MCF 10A (cell line): ENCODE measurements at regions not wholly inside any gene's neighbourhood (a gene's known extent, or its start where the extent isn't known, plus 50 kb on each side); places are given as distances from the start of the nearest gene placed in this dataset.

Experiments used
- BruUV-seq: library from RNA; stranded (reverse); fragments of 400-500 nt; replicated peaks from 2 replicates; lab custom pipeline; 2021; lab: Mats Ljungman, UMichigan
- CTCF ChIA-PET: fragments of 300-600 bp; sonication (Branson Sonifier 250); formaldehyde crosslinking; extraction: SDS; loops from one replicate; lab custom pipeline; 2021; ENCODE audit warnings: antibody characterized with exemption, inconsistent platforms; lab: Yijun Ruan, JAX
- POLR2A ChIA-PET: fragments of 300-600, 350-650 bp; sonication (Branson Sonifier 250); formaldehyde crosslinking; extraction: SDS; loops from one replicate; lab custom pipeline; 2020; ENCODE audit warnings: antibody characterized with exemption, inconsistent platforms; lab: Yijun Ruan, JAX
- DNase-seq: peaks from one replicate; pipeline ENCODE4 v3.0.0-alpha.2; 2018; ENCODE audit not compliant: unreplicated experiment
- H3K27ac Mint-ChIP-seq: one replicate; pipeline ENCODE4 v1.8.0; 2022; ENCODE audit warnings: mild to moderate bottlenecking, low read depth, mixed read lengths; ENCODE audit not compliant: unreplicated experiment
- H3K27me3 Mint-ChIP-seq: one replicate; pipeline ENCODE4 v1.8.0; 2022; ENCODE audit warnings: mixed read lengths; ENCODE audit not compliant: insufficient read depth, unreplicated experiment
- H3K36me3 Mint-ChIP-seq: one replicate; pipeline ENCODE4 v1.8.0; 2022; ENCODE audit warnings: mild to moderate bottlenecking, moderate library complexity, mixed read lengths; ENCODE audit not compliant: insufficient read depth, unreplicated experiment
- H3K4me1 Mint-ChIP-seq: one replicate; pipeline ENCODE4 v1.8.0; 2022; ENCODE audit warnings: mixed read lengths; ENCODE audit not compliant: insufficient read depth, unreplicated experiment
- H3K4me3 Mint-ChIP-seq: one replicate; pipeline ENCODE4 v1.8.0; 2022; ENCODE audit warnings: mild to moderate bottlenecking, moderate library complexity, mixed read lengths; ENCODE audit not compliant: unreplicated experiment
- H3K9me3 Mint-ChIP-seq: one replicate; pipeline ENCODE4 v1.8.0; 2022; ENCODE audit warnings: mixed read lengths; ENCODE audit not compliant: unreplicated experiment
- intact Hi-C: fragments of 100-400 bp; cut with micrococcal nuclease; formaldehyde crosslinking; loops from 2 replicates; pipeline ENCODE4 v1.14.1; 2022
- TF ChIP-seq, protein P1 (sequence below): fragments of 200-600 bp; IDR thresholded peaks from one replicate; pipeline ENCODE4 v1.8.0; 2022; ENCODE audit warnings: antibody characterized with exemption, mild to moderate bottlenecking; ENCODE audit not compliant: unreplicated experiment

DNA sequence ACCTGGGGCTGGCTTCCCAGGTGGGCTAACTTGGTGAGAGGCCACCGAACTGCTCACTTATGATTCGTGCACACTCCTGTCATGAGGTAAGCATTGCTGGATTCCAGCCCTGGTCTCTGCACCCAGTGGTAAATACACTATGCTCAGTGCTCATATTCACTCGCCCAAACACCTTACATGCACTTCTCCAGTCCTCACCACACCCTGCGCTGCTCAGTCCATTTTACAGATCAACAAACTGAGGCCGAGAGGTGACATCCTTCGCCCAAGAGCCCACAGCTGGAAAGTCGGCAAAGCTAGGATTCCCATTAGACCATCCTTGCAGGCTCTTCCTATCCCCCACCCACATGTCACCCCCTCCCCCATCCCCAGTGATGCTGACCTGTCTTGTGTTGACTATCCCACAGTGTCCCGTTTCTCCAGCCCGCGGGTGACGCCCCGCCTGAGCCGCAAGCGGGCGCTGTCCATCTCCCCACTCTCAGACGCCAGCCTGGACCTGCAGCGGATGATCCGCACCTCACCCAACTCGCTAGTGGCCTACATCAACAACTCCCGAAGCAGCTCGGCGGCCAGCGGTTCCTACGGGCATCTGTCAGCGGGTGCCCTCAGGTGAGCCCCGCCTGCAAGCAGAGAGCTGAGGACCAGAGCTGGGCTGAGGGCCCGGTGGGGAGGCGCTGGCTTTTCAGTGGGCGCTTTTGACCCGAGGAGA lies 232.8 kb downstream of the GLI2 start:
- Mint-ChIP-seq H3K27ac (no peak overlapping the region), H3K27me3 (peaks cover 13% of the 10 kb centered on the region), H3K9me3 (no peaks in the 10 kb centered on the region), H3K36me3 (no peaks in the 10 kb centered on the region), H3K4me1 (no peaks in the 10 kb centered on the region), H3K4me3 (no peak overlapping the region)
- ChIA-PET POLR2A (interaction anchor here (0.6 kb wide), 1 partner anchor 395 kb away, joined by 3 read pairs; no protein-coding TSS in a partner anchor), CTCF (no interaction called here)
- TF ChIP-seq, protein P1, sequence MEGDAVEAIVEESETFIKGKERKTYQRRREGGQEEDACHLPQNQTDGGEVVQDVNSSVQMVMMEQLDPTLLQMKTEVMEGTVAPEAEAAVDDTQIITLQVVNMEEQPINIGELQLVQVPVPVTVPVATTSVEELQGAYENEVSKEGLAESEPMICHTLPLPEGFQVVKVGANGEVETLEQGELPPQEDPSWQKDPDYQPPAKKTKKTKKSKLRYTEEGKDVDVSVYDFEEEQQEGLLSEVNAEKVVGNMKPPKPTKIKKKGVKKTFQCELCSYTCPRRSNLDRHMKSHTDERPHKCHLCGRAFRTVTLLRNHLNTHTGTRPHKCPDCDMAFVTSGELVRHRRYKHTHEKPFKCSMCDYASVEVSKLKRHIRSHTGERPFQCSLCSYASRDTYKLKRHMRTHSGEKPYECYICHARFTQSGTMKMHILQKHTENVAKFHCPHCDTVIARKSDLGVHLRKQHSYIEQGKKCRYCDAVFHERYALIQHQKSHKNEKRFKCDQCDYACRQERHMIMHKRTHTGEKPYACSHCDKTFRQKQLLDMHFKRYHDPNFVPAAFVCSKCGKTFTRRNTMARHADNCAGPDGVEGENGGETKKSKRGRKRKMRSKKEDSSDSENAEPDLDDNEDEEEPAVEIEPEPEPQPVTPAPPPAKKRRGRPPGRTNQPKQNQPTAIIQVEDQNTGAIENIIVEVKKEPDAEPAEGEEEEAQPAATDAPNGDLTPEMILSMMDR: no peak
- no peak for DNase-seq
- no TSS peak for BruUV-seq
- intact Hi-C loops: no loop called here

DNA sequence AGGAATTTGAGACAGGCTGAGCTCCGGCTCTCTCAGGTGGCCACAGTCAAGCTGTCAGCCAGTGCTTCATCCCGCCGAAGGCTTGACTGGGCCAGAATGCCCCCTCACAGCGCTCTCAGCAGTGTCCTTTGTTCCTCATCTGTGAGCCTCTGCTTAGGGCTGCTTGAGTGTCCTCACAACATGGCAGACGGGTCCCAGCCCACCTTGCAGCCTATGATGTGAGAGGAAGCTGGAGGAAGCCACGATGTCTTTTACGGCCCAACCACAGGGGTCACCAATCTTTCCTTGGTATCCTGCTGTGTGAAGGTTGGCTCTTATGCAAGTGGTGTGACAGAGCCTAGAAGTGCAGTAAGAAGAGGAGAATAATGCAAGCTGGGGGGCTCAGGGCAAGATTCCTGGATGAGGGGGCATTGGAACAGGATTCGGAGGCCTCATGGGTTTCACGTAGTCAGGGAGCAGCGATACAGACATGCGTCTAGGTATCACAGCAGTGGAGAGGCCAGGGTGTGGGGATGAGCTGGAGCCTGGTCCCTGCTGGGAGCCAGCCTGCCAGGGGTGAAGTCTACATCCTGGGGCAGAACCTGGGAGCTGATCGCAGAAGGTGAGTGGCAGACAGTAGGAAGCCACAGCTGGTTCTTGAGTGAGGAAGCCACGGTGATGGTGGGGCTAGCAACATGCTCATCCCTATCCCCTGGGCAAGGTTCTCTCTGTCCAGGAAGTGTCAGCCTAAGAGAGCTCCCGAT lies 234.1 kb downstream of the GLI2 start:
- TF ChIP-seq, protein P1: no peak
- Mint-ChIP-seq H3K36me3 (no peaks in the 10 kb centered on the region), H3K4me3 (no peak overlapping the region), H3K4me1 (no peaks in the 10 kb centered on the region), H3K9me3 (no peaks in the 10 kb centered on the region), H3K27me3 (peaks cover under 1% of the 10 kb centered on the region), H3K27ac (no peak overlapping the region)
- intact Hi-C loops: no loop called here
- ChIA-PET POLR2A (no interaction called here), CTCF (interaction anchor here (0.6 to 1.2 kb wide), 3 partner anchors 47 to 718 kb away, joined by 3 to 5 read pairs (median 3); no protein-coding TSS in a partner anchor)
- DNase-seq: no peak
- no TSS peak for BruUV-seq

DNA sequence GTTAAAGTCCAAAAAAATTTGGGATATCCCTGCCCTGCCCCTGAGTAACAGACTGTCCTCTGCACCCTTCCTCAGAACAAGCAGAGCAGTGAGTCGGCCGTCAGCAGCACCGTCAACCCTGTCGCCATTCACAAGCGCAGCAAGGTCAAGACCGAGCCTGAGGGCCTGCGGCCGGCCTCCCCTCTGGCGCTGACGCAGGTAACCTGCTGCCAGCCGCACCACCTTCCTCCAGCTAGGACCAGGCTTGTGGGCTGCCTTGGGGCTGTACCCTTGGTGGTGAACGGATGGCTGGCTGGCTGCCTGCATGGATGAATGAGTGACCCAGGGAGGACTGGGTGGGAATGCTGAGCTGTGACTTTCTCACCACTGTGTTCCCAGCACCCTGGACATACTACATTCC lies 236.2 kb downstream of the GLI2 start:
- POLR2A ChIA-PET: interaction anchor here (0.6 kb wide), 1 partner anchor 40 kb away, joined by 3 read pairs; no protein-coding TSS in a partner anchor
- intact Hi-C loops: no loop called here
- Mint-ChIP-seq H3K27ac (no peak overlapping the region), H3K9me3 (no peaks in the 10 kb centered on the region), H3K36me3 (no peaks in the 10 kb centered on the region), H3K4me1 (no peaks in the 10 kb centered on the region), H3K27me3 (no peaks in the 10 kb centered on the region), H3K4me3 (no peak overlapping the region)
- no peak for DNase-seq
- TF ChIP-seq, protein P1: no peak
- BruUV-seq: no TSS peak
- CTCF ChIA-PET: interaction anchor here (1.0 kb wide), 1 partner anchor 14 kb away, joined by 3 read pairs; no protein-coding TSS in a partner anchor

DNA sequence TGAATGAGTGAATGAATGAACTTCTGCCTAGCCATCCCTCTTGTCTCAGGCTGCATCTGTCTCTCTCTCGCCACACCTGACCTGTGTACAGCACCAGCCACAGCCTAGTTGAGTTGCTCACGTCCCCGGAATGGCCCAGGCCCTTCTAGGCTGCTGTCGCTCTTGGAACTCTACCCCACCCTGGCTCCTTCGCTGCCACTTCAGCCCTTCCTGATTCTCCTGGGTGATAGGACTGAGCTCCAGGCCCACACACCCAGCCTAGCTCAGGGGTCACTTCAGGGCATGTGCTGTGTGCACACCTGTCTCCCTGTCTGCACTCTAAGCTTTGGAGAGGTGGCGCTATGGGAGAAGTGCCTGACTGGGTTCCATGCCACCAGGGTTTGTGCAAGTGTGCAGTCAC lies 236.6 kb downstream of the GLI2 start:
- BruUV-seq: no TSS peak
- Mint-ChIP-seq H3K36me3 (no peaks in the 10 kb centered on the region), H3K27me3 (no peaks in the 10 kb centered on the region), H3K4me1 (no peaks in the 10 kb centered on the region), H3K4me3 (no peak overlapping the region), H3K27ac (no peak overlapping the region), H3K9me3 (no peaks in the 10 kb centered on the region)
- ChIA-PET CTCF (interaction anchor here (1.0 kb wide), 1 partner anchor 13 kb away, joined by 3 read pairs; no protein-coding TSS in a partner anchor), POLR2A (interaction anchor here (0.6 kb wide), 1 partner anchor 40 kb away, joined by 3 read pairs; no protein-coding TSS in a partner anchor)
- intact Hi-C loops: no loop called here
- DNase-seq: no peak
- TF ChIP-seq, protein P1: no peak
